Epithelial cell of esophagus (primary cell): ENCODE measurements at regions not wholly inside any gene's neighbourhood (a gene's known extent, or its start where the extent isn't known, plus 50 kb on each side); places are given as distances from the start of the nearest gene placed in this dataset.

Source experiments
- DNase-seq: peaks from one replicate; pipeline ENCODE4 v3.0.0; 2010; ENCODE audit warnings: low read depth
- H3K4me3 ChIP-seq: 2 replicates; pipeline ENCODE4 v1.5.1; 2011; ENCODE audit warnings: mild to moderate bottlenecking, low read length, control low read depth
- CTCF ChIP-seq: IDR thresholded peaks from 2 replicates; pipeline ENCODE4 v1.5.1; 2011; ENCODE audit warnings: low read depth, mild to moderate bottlenecking, low read length, control low read depth, inconsistent platforms; ENCODE audit not compliant: insufficient read depth; ENCODE audit errors: missing control alignments

- no peak overlapping the region for H3K4me3 ChIP-seq
- TF ChIP-seq CTCF, result no peak
- peak; percentile 41 for DNase-seq
These were observed 161.5 kb downstream of the PPARGC1A start for GRCh38 chr4:23728393-23728792.

GRCh38 chr4:23720556-23720955 lies 169.3 kb downstream of the PPARGC1A start:
- H3K4me3 ChIP-seq, result no peak overlapping the region
- DNase-seq, result no peak
- no peak for TF ChIP-seq CTCF

- TF ChIP-seq CTCF, result no peak
- no peak overlapping the region for H3K4me3 ChIP-seq
- DNase-seq, result no peak
These were observed 171.4 kb downstream of the PPARGC1A start for GRCh38 chr4:23718435-23718834.

GRCh38 chr4:23717528-23718248 lies 172.2 kb downstream of the PPARGC1A start:
- H3K4me3 ChIP-seq, result no peak overlapping the region
- DNase-seq, result peak; percentile 31
- TF ChIP-seq CTCF, result peak; percentile 55

- TF ChIP-seq CTCF, result no peak
- no peak for DNase-seq
- H3K4me3 ChIP-seq, result no peak overlapping the region
These were observed 179.5 kb downstream of the PPARGC1A start for GRCh38 chr4:23710298-23710697.

- no peak for TF ChIP-seq CTCF
- H3K4me3 ChIP-seq, result no peak overlapping the region
- DNase-seq, result no peak
These were observed 182.2 kb downstream of the PPARGC1A start for GRCh38 chr4:23707652-23708026.

GRCh38 chr4:23706972-23707651 lies 182.7 kb downstream of the PPARGC1A start:
- H3K4me3 ChIP-seq, result no peak overlapping the region
- no peak for DNase-seq
- TF ChIP-seq CTCF, result no peak
